HG03280 (cell line): ENCODE measurements at regions not wholly inside any gene's neighbourhood (a gene's known extent, or its start where the extent isn't known, plus 50 kb on each side); places are given as distances from the start of the nearest gene placed in this dataset.

Experiments
- ATAC-seq: cut with Tn5 transposase; IDR thresholded peaks from one replicate; pipeline ENCODE4 v1.9.1; 2021; ENCODE audit warnings: mild to moderate bottlenecking, moderate library complexity; ENCODE audit not compliant: unreplicated experiment

GRCh38 chr7:84631913-84632312 lies 437.3 kb upstream of the SEMA3A start:
- ATAC-seq, result no peak

GRCh38 chr7:84629640-84630318 lies 435.2 kb upstream of the SEMA3A start:
- no peak for ATAC-seq

GRCh38 chr7:84629216-84629615 lies 434.6 kb upstream of the SEMA3A start:
- no peak for ATAC-seq

- no peak for ATAC-seq
These were observed 432.7 kb upstream of the SEMA3A start for GRCh38 chr7:84627250-84627649.

GRCh38 chr7:84624927-84625326 lies 430.3 kb upstream of the SEMA3A start:
- ATAC-seq, result no peak

GRCh38 chr7:84624527-84624926 lies 429.9 kb upstream of the SEMA3A start:
- ATAC-seq, result no peak

GRCh38 chr7:84617265-84618030 lies 422.9 kb upstream of the SEMA3A start:
- no peak for ATAC-seq

- ATAC-seq, result no peak
These were observed 420.4 kb upstream of the SEMA3A start for GRCh38 chr7:84614821-84615501.

GRCh38 chr7:84612981-84613681 lies 418.5 kb upstream of the SEMA3A start:
- ATAC-seq, result no peak

GRCh38 chr7:84611391-84611790 lies 416.8 kb upstream of the SEMA3A start:
- ATAC-seq, result no peak

GRCh38 chr7:84610390-84610789 lies 415.8 kb upstream of the SEMA3A start:
- ATAC-seq, result no peak

- ATAC-seq, result no peak
These were observed 410.7 kb upstream of the SEMA3A start for GRCh38 chr7:84605301-84605700.

GRCh38 chr7:84603545-84603944 lies 409.0 kb upstream of the SEMA3A start:
- no peak for ATAC-seq

- ATAC-seq, result no peak
These were observed 400.4 kb upstream of the SEMA3A start for GRCh38 chr7:84595026-84595425.

GRCh38 chr7:84591897-84592296 lies 397.3 kb upstream of the SEMA3A start:
- ATAC-seq, result no peak

GRCh38 chr7:84589012-84589411 lies 394.4 kb upstream of the SEMA3A start:
- ATAC-seq, result no peak

- ATAC-seq, result no peak
These were observed 388.7 kb upstream of the SEMA3A start for GRCh38 chr7:84583331-84583730.

- no peak for ATAC-seq
These were observed 388.2 kb upstream of the SEMA3A start for GRCh38 chr7:84582747-84583146.

- no peak for ATAC-seq
These were observed 384.2 kb upstream of the SEMA3A start for GRCh38 chr7:84578825-84579224.

GRCh38 chr7:84568781-84569180 lies 374.2 kb upstream of the SEMA3A start:
- no peak for ATAC-seq

GRCh38 chr7:84565345-84566074 lies 370.9 kb upstream of the SEMA3A start:
- ATAC-seq, result no peak
